Gastrocnemius medialis (tissue), 4 donors: ENCODE measurements at regions not wholly inside any gene's neighbourhood (a gene's known extent, or its start where the extent isn't known, plus 50 kb on each side); places are given as distances from the start of the nearest gene placed in this dataset.

Experiments used
- ATAC-seq, 2 donors: fragments of 150-250 bp; one replicate each; pipeline ENCODE4 v1.9.1; 2016
- DNase-seq, 2 donors: peaks; one replicate each; pipeline ENCODE4 v3.0.0-alpha.2; 2019
- H3K27ac ChIP-seq, 4 donors: fragments of 200-600 bp; sonication (generic); 1 replicate in 1 of 4; 2 replicates in 3 of 4; pipeline ENCODE4 v1.5.1; 2016 to 2018; ENCODE audit warnings: mild to moderate bottlenecking in 2 of 4, moderate library complexity in 1 of 4
- H3K27me3 ChIP-seq, 3 donors: fragments of 200-600 bp; sonication (generic) in 2 of 3; 1 replicate in 1 of 3; 2 replicates in 2 of 3; pipeline versions ENCODE4 v1.5.1 to v1.6.0; 2016 to 2019; ENCODE audit warnings: mild to moderate bottlenecking in 1 of 3, moderate library complexity in 1 of 3
- H3K36me3 ChIP-seq, 2 donors: fragments of 200-600 bp; sonication (generic) in 1 of 2; one replicate each; pipeline ENCODE4 v1.5.1; 2017 to 2018
- H3K4me1 ChIP-seq, 2 donors: fragments of 200-600 bp; sonication (generic) in 1 of 2; one replicate each; pipeline ENCODE4 v1.5.1; 2016 to 2017; ENCODE audit warnings: mild to moderate bottlenecking in 2 of 2
- H3K4me3 ChIP-seq, 4 donors: fragments of 200-600 bp; sonication (generic) in 3 of 4; 1 replicate in 1 of 4; 2 replicates in 3 of 4; pipeline ENCODE4 v1.5.1; 2016 to 2019; ENCODE audit warnings: mild to moderate bottlenecking in 2 of 4
- H3K9me3 ChIP-seq, 3 donors: fragments of 200-600 bp; sonication (generic) in 2 of 3; 1 replicate in 1 of 3; 2 replicates in 2 of 3; pipeline ENCODE4 v1.5.1; 2016 to 2019
- POLR2A ChIP-seq, 2 donors: fragments of 450-650 bp; IDR thresholded peaks; one replicate each; pipeline ENCODE4 v1.6.1; 2017; ENCODE audit warnings: antibody characterized with exemption in 2 of 2, mild to moderate bottlenecking in 2 of 2, moderate library complexity in 2 of 2
- in situ Hi-C, 4 donors: fragments of 200-750 bp; cut with MboI; loops; one replicate each; pipeline versions ENCODE4 v1.15.0 to v1.8.0; 2017; ENCODE audit warnings: low sequenced_read_pairs in 4 of 4
- intact Hi-C: fragments of 100-400 bp; cut with DNase I; formaldehyde crosslinking; loops from one replicate; pipeline ENCODE4 v1.15.1; 2023; ENCODE audit warnings: low total_unique reads
- TF ChIP-seq, protein P1 (sequence below), 5 experiments: fragments of 450-650 bp in 3 of 5; fragments of 200-600 bp in 2 of 5; sonication (generic) in 2 of 5; IDR thresholded peaks in 4 of 5; conservative IDR thresholded peaks in 1 of 5; 1 replicate in 4 of 5; 2 replicates in 1 of 5; pipeline ENCODE4 v1.5.1; 2016 to 2019; ENCODE audit warnings: antibody characterized with exemption in 5 of 5, mild to moderate bottlenecking in 3 of 5, moderate library complexity in 3 of 5

DNA sequence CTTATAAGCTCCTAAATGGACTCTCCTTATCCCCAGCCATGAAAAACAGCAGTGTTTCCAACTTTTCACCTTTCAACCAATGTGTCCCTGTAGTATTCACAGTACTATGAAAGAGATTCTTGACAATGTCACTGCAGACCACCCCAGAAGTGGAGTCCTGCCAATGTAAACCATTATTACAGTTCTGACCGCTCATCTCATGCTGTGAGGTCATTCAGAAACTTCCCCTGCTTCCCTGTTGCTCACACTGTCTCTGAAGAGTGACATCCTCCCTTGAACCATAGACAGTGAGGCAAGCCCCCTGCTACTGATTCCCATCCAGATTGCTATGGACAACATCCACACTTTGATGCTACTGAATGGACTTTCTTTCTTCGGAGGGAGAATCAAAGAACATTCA is 1523.7 kb upstream of the ACVR2A start:
- Histone ChIP-seq H3K27ac (no peak overlapping the region), H3K36me3 (no peaks in the 10 kb centered on the region), H3K4me3 (no peak overlapping the region), H3K4me1 (no peaks in the 10 kb centered on the region), H3K9me3 (no peaks in the 10 kb centered on the region), H3K27me3 (no peaks in the 10 kb centered on the region)
- in situ Hi-C loops (no loop called here), intact Hi-C loops (no loop called here)
- ATAC-seq (no peak), DNase-seq (no peak)
- TF ChIP-seq POLR2A (IDR thresholded peaks at IDR 0.05): no peak
- TF ChIP-seq, protein P1, sequence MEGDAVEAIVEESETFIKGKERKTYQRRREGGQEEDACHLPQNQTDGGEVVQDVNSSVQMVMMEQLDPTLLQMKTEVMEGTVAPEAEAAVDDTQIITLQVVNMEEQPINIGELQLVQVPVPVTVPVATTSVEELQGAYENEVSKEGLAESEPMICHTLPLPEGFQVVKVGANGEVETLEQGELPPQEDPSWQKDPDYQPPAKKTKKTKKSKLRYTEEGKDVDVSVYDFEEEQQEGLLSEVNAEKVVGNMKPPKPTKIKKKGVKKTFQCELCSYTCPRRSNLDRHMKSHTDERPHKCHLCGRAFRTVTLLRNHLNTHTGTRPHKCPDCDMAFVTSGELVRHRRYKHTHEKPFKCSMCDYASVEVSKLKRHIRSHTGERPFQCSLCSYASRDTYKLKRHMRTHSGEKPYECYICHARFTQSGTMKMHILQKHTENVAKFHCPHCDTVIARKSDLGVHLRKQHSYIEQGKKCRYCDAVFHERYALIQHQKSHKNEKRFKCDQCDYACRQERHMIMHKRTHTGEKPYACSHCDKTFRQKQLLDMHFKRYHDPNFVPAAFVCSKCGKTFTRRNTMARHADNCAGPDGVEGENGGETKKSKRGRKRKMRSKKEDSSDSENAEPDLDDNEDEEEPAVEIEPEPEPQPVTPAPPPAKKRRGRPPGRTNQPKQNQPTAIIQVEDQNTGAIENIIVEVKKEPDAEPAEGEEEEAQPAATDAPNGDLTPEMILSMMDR (IDR thresholded peaks at IDR 0.05 in 4 of 5, conservative IDR thresholded peaks at IDR 0.05 in 1 of 5): no peak

DNA sequence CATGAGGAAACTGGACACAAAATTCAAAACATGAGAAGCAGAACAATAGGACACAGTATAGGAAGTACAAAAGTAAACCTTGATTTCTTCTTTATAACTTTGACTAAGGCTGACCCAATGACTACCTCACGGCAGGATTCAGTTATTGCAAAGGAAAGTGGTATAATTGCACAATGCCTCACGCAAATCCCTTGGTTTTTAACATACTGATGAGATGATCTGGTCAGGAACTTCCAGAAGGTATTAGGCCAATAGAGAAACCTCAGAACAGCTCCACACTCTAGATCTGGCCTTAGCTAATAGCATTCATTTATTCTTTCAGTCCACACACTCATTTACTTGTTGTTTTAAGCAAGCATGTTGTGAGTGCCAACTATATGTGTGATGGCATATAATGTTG is 1526.9 kb upstream of the ACVR2A start:
- no peaks in the 10 kb centered on the region for H3K9me3 ChIP-seq
- intact Hi-C loops (no loop called here), in situ Hi-C loops (no loop called here)
- H3K36me3 ChIP-seq: no peaks in the 10 kb centered on the region
- H3K4me3 ChIP-seq: no peak overlapping the region
- no peaks in the 10 kb centered on the region for H3K4me1 ChIP-seq
- ATAC-seq: no peak
- TF ChIP-seq POLR2A (IDR thresholded peaks at IDR 0.05): no peak
- TF ChIP-seq, protein P1 (IDR thresholded peaks at IDR 0.05 in 4 of 5, conservative IDR thresholded peaks at IDR 0.05 in 1 of 5): no peak
- H3K27ac ChIP-seq: no peak overlapping the region
- no peaks in the 10 kb centered on the region for H3K27me3 ChIP-seq
- no peak for DNase-seq

DNA sequence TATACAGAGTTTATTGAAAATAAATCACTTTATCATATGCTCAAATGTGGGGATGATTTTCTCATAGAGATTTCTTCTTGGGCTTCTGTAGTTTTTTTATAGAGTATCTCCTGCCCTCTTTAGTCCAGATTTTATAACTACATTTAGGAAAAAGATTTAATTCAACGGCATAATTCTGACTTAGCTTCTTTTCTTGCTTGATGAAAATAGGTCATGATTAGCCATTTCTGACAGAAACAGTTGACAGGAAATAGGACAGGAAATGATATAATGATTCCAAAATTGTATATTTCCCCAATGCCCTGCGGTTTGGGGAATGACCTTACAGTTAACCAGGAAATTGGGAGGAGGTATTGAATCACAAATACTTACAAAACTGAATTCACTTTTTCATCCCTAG is 1531.9 kb upstream of the ACVR2A start:
- H3K27ac ChIP-seq: no peak overlapping the region
- TF ChIP-seq, protein P1 (IDR thresholded peaks at IDR 0.05 in 4 of 5, conservative IDR thresholded peaks at IDR 0.05 in 1 of 5): no peak
- TF ChIP-seq POLR2A (IDR thresholded peaks at IDR 0.05): no peak
- intact Hi-C loops: no loop called here
- in situ Hi-C loops: no loop called here
- H3K27me3 ChIP-seq: no peaks in the 10 kb centered on the region
- DNase-seq (no peak), ATAC-seq (no peak)
- no peak overlapping the region for H3K4me3 ChIP-seq
- no peaks in the 10 kb centered on the region for H3K36me3 ChIP-seq
- no peaks in the 10 kb centered on the region for H3K4me1 ChIP-seq
- no peaks in the 10 kb centered on the region for H3K9me3 ChIP-seq

DNA sequence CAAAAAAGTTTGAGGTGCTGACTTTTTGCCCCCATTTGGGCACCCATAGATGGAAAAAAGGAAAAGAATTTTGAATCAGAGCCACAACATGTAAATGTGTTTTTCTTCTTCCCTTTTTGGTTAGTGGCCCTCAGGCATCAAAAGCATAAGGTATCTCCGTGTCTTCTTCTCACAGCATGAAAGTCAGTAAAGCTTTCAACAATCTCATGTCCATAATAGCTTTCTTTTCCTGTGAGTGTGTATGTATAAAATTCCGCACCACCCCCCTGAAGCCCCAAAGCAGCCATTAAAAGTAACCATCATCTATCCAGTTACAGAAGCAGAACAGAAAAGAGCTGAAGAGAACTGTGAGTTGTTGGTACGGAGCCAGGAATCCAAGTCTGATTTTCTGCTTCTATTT is 1539.7 kb upstream of the ACVR2A start:
- in situ Hi-C loops: no loop called here
- DNase-seq (no peak), ATAC-seq (no peak)
- TF ChIP-seq POLR2A (IDR thresholded peaks at IDR 0.05): no peak
- TF ChIP-seq, protein P1 (IDR thresholded peaks at IDR 0.05 in 4 of 5, conservative IDR thresholded peaks at IDR 0.05 in 1 of 5): no peak
- H3K4me1 ChIP-seq: no peaks in the 10 kb centered on the region
- intact Hi-C loops: no loop called here
- H3K27ac ChIP-seq: no peak overlapping the region
- H3K4me3 ChIP-seq: no peak overlapping the region
- no peaks in the 10 kb centered on the region for H3K27me3 ChIP-seq
- H3K36me3 ChIP-seq: no peaks in the 10 kb centered on the region
- no peaks in the 10 kb centered on the region for H3K9me3 ChIP-seq

DNA sequence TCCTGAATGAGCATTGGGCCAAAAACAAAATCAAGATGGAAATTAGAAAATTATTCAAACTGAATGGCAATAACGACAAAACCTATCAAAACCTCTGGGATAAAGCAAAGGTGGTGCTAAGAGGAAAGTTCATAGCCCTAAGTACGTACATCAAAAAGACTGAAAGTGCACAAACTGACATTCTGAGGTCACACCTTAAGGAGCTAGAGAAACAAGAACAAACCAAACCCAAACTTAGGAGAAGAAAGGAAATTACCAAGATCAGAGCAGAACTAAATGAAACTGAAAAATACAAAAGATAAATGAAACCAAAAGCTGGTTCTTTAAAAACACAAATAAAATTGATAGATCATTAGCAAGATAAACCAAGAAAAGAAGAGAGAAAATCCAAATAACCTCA is 1543.5 kb upstream of the ACVR2A start:
- H3K4me3 ChIP-seq: no peak overlapping the region
- H3K36me3 ChIP-seq: no peaks in the 10 kb centered on the region
- no peak for ATAC-seq
- TF ChIP-seq POLR2A (IDR thresholded peaks at IDR 0.05): no peak
- TF ChIP-seq, protein P1 (IDR thresholded peaks at IDR 0.05 in 4 of 5, conservative IDR thresholded peaks at IDR 0.05 in 1 of 5): no peak
- no peak for DNase-seq
- H3K27ac ChIP-seq: no peak overlapping the region
- intact Hi-C loops (no loop called here), in situ Hi-C loops (no loop called here)
- no peaks in the 10 kb centered on the region for H3K27me3 ChIP-seq
- no peaks in the 10 kb centered on the region for H3K9me3 ChIP-seq
- H3K4me1 ChIP-seq: no peaks in the 10 kb centered on the region
